SW480 (cell line): ENCODE measurements at regions not wholly inside any gene's neighbourhood (a gene's known extent, or its start where the extent isn't known, plus 50 kb on each side); places are given as distances from the start of the nearest gene placed in this dataset.

Experiments used
- DNase-seq: peaks from one replicate; pipeline ENCODE4 v3.0.0-alpha.2; 2016; ENCODE audit warnings: low spot score

DNA sequence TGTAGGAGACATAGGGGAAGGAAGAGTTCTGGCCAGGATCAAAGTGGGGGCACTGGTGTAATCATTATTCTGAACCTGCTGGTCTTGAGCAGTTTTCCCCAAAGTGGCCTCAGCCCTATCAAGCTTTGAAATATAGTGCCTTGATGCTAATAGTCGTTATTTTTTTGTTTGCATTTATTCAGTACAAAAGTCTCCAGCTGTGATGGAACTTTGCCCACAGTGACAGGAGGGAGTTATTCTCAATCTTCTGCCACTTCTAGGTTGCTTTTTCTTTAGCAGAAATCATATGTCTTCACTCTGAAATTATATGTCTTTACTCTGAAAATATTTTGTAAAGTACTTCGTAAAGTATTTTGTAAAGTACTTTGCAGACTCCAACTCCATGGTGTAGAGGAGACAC, 93.1 kb downstream of the FAT3 start:
- no peak for DNase-seq

DNA sequence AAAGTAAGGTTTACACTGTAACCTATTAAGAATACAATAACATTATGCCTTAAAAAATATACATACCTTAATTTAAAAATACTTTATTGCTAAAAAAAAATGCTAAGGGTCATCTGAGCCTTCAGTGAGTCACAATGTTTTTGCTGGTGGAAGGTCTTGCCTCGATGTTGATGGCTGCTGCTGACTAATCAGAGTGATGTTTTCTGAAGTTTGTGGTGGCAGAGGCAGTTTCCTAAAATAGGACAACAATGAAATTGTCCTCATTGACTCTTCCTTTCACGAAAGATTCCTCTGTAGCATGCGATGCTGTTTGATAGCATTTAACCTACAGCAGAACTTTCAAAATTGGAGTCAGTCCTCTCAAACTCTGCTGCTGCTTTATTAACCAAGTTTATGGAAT, 97.6 kb downstream of the FAT3 start:
- DNase-seq = no peak

DNA sequence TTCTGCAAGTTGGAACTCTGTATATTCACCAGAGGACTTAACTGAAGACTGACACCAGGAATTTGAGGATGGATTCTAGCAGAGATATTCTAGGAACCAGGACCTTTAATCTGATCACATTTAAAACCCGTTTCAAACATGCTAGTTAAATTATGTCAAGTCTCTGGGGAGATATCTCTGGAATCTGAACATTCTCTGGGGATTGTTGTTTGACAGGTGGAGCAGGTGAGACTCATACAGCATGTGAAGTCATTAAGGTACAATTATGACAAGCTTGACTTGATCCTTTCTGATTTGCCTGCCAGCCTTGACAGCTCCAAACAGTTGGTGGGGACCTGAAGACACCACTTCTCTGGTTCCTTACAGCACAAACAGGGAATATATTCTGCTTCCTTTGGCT, 100.3 kb downstream of the FAT3 start:
- no peak for DNase-seq

DNA sequence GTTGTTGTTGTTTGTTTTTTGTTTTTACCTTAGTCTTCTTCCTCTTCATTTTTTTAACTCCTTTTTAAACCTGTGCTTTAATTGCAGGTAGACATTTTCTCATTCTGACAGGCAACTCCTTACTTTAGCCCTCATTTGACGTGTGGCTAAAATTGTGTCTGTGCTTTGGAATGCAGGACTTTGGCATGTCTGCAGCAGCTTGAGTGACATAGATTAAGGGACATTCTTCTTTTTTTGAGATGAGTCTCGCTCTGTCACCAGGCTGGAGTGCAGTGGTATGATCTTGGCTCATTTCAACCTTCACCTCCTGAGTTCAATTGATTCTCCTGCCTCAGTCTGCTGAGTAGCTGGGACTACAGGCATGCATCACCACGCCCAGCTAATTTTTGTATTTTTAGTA, 100.8 kb downstream of the FAT3 start:
- DNase-seq = no peak

DNA sequence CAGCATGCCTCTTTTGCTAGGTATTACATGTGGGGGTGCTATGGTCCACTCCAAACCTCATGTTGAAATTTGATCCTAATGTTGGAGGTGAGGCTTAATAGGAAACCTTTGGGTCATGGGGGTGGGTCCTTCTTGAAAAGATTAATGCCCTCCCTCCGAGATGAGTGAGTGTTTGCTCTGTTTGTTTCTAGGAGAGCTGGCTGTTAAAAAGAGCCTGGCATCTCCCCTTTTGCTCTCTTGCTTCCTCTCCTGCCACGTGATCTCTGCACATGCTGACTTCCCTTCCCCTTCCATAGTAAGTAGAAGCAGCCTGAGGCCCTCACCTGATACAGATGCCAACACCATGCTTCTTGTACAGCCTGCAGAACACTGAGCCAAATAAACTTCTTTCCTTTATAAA, 104.5 kb downstream of the FAT3 start:
- no peak for DNase-seq

DNA sequence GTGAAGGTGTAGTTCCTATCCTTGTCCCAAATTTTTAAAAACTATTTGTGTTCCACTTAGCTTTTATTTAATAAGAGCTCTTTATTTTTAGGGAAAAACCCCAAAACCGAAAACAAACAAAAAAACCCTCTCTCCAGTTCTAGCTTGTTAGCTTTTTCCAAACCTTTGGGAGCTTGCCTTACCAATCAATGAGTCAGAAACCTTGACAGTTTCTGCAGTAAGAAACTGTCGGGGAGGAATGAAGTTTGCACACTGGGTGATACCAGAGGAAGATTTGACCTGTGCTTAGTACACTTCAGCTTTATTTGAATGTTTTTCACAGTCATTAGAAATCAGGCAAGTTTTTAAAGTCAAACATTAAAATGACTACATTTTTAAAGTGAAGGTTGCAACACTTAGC, 105.0 kb downstream of the FAT3 start:
- no peak for DNase-seq

DNA sequence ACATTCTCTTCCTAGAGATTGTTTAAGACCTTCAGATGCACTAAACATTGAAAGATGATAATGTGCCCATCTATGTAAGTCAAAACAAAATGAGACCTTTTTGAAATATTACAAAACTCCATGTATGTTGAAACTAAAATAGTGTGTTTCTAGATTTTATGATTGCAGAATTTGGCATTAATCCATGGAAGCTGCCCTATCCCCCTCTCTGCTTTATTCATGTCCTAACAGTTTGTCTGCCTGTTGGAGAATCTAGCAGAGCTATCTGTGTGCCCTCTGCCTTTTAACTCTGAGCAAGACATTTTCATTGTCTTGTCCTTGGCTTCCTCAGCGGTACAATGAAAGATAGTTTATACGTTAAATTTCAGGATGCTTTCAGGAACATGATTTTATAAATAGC, 105.5 kb downstream of the FAT3 start:
- no peak for DNase-seq

DNA sequence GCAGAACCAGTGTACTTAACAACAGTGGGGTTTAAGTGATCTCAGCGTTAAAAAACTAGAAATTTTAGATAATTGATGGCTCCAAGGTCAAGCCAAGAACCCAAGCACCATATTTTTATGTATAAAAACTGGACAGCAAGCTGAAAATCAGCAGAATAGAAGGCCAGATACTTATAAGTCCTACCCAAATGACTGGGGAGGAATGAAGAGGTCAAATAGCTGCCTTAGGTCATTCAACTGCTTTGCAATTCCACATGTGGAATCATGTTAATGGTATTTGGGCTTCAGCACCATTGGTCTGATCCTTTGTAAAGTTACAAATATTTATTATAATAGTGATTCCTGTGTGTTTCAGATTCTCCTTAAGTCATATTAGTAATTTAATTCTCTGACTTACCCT, 108.4 kb downstream of the FAT3 start:
- DNase-seq = no peak

DNA sequence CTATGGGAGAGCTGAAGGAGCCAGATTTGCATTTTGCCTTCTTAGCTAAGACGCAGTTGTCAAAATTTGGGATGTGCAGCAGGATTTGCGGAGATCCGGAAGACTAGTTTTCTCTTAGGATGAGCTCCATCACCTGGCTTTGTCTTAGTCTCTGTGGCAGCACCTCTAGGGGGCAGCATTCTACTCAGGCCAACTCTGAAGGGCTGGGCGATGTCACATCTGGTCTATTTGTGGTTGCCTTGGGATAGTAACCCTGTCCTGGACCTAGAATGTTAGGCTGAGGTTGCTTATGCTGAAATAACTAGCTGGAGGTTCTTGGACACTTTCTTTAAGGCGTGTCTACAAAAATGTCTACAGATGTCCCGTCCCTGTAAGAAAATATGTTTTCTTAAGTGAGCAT, 116.2 kb downstream of the FAT3 start:
- no peak for DNase-seq

DNA sequence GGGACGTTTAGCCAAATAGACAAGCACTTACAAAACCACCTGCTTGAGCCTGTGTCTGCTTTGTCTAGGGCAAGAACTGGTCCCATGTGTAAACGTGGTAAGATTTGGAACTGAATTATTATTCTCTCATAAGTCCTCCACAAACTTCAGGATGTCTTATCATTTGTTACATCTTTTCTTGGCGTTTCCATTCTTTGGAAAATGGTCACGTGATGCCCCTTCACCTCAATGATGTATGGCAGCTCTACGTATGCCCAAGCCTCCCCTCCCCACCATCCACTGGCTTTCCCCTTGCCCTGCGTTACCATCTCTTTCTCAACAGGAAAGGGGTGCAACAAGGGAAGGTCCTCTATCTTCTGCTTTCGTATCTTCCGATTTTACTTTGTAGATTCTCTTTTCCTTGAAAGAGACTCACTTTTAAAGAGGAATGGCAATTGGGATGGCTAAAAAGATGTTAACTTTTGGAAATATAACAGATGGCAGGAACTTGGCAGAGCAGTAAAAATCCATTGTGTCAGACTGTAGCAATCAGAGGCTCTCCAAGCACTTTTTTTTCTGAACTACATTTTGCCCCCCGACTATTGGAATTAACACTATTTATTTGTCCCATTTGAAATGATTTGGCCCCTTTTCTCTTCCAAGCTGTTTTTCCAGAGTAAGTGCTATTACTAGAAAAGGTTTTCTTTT, 117.6 kb downstream of the FAT3 start:
- no peak for DNase-seq

DNA sequence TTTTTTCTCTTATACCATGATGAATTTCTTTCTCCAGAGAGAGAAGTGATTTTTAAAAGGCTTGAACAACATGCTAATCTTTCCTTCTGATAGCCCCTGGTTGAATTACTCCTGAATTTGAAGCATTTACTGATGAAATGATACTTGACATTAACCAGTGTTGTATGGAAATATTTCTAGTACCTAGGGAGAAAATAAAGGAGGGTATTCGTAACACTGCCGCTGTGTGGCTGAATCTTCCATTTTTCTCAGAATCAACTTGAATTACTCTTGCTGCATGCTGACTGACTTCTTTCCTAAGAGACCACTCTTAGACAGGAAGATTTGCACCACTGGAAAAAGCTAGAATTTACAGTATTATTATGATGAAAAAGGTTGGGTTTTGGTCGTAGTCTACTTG, 118.3 kb downstream of the FAT3 start:
- DNase-seq = no peak

DNA sequence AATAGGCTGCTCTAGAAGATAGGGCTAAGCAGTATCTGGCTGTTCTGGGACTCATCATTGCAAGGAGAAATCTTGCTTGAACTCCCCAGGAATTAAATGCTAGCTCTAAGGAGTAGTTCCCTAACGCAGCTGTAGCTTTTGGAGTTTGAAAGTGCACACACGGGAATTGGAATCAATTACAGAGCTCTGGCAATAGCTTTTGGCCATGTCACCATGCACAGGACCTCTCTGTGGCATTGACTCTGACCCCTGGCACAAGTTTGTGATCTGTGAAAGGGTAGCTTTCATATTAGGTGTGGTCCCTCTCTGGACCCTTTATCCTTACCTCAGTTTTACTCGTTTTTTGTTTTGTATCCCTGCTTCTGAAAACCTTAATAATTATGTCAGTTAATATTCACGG, 121.6 kb downstream of the FAT3 start:
- no peak for DNase-seq

DNA sequence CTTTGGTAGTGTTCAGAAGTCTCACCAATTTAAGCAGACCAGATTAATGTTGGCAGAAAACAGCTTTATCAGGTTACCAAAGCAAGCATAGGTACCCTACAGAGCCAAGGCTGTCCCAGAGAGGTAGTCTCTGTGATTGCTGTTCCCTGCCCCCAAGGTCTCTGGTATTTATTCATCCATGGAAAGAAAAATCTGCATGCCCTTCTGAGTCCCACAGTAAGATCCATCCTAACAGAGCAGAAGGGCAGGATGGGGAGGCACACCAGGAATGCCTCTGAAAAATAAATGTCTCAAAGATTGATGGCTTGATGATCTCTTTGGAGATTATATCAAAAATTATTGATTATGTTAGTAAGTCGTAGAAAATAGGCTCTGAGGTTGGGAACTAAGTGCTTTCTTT, 122.8 kb downstream of the FAT3 start:
- DNase-seq = no peak

DNA sequence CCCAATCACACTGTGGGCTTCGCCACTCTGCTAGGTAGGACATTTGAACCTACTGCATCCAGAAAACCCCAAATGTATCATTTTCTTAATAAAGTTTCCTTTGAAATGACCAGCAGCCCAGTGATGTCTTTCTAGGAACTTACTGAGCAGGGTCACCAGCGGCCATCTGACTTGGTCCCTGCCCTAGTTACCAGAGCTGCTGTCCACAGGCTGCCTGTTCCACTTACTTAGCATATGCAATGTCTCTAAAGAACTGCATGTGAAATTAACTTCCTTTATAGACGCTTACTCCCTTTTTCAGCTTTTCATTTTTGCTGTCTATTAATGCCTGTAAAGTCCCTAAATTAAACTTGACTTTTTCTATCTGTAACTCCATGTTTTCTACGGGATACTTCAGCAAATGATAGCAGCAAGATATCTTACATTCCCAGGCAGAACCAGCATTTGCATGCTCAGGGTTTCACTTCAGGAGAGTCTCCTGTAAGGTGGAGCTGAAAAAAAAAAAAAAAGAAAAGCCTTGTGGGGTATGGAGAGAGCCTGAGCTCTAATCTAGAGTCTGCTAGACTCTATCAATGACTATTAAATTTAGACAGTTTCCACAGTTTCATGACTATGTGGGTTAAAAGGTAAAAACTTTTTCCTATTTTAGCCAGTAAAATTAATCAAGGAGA, 125.0 kb downstream of the FAT3 start:
- DNase-seq = no peak

DNA sequence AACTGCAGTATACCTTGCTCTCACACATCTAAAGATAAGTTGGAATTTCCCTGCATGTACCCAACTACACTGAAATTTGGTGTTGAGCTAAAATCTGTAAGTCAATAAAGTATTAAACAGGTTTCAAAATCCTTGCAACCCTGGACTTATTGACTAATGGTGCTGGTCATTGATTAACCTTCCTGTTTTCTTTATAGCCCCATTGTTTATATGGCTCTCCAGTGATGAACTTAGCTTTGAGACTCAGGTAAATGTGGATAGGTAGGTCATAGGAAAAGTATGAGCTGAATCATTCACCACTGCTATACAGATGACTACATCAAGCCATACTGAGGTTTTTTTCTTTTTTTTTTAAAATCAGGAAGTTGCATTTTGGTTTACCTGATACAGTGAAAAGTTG, 132.7 kb downstream of the FAT3 start:
- no peak for DNase-seq

DNA sequence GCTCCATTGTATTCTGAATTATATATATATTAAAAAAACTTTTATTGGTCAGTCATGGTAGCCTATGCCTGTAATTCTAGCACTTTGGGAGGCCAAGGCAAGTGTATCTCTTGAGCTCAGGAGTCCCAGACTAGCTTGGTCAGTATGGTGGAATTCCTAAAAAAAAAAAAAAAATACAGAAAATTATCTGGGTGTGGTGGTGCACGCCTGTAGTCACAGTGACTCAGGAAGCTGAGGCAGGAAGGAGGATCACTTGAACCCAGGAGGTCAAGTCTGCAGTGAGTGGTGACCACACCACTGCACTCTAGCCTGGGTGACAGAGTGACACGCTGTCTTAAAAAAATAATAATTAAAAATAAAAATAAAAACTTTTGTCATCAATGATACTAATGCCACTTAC, 133.2 kb downstream of the FAT3 start:
- no peak for DNase-seq

DNA sequence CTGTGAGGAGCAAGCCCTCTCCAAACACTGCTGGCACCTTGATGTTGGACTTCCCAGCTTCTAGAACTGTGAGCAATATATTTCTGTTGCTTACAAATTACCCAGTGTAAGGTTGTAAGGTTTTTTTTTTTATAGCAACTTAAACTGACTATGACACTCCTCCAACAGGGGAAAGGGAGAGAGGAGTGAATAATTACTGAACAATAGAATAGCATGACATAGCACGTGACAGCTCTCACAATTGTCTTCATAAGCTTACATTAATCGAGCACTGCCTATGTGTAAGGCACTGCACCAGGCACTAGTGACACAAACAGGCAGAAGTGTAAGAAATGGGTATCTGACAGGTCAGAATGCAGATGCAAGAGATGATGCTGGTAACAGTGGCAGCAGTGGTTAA, 136.9 kb downstream of the FAT3 start:
- DNase-seq = no peak

DNA sequence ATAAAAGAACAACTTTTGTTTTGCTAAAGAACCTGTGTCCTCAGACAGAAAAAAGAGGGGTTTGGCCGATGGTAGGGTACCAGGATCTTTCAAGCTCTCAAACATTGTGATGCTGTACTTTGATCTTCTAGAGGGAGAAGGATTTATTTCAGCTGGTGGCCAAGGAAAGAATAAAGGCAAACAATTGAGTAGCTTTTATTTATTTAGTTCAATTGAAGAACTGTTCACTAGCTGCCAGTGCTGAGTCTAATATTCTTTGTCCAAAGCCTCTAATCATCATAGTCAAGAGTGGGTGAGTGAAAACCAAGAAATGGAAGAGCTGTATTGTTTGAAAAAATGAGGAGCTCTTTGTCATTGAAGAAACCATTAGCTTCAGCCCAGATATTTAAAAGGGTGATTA, 138.4 kb downstream of the FAT3 start:
- DNase-seq = no peak

DNA sequence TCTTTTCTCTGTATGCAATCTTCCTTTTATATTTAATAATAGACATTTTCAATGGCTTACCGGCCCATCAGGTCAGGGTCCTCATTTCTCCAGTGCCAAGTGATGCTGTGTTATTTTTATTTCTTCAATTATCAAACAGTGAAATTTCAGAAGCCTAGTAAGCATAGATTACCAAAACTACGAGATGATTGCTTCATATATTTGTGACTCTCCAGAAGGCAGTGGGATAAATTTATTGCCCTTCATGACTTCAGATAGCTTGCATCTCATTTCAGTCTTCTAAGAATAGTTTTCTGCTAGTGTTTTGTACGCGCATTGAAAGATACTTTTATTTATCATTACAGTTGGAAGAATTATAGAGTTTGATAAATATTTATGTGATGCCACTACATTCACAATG, 139.6 kb downstream of the FAT3 start:
- DNase-seq = no peak

DNA sequence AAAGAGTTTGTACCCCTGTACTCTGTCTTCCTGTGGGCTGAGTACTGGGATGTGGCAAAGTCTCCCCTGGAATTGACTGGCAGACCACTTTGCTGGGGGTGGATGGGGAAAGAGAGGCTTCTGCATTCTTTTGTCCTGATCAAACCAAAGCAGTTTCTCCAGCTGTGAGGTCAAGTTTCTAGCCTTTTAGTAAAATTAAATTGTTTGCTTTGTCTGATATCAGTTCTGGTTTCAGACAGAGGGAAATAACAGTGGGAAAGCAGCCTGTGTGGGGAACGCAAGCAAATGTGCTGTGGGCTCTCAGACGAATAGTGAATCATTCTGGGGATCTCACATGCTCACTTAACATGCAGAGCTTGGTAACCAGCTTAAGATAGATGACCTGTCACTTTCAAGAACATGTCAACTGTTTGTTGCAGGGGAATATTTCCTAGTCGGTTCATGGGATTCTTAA, 151.6 kb downstream of the FAT3 start:
- no peak for DNase-seq

DNA sequence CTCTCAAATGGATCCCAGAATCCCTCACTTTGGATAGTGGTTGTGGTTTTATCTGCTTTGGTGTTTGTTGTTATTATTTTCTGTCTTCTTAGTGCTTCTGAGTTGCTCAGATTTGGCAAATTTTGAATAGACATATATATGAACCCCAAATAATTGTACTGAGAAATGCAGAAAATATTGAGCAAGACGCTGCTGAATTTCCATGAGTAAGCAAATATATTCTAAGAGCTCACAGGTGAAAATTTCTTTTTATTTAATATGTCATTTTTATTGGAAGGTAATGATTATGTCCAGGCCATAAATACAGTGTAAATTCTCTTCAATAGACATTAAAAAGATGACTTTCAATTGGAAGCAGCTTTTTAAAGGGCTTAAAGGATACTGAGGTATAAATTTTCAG, 152.1 kb downstream of the FAT3 start:
- DNase-seq = no peak

DNA sequence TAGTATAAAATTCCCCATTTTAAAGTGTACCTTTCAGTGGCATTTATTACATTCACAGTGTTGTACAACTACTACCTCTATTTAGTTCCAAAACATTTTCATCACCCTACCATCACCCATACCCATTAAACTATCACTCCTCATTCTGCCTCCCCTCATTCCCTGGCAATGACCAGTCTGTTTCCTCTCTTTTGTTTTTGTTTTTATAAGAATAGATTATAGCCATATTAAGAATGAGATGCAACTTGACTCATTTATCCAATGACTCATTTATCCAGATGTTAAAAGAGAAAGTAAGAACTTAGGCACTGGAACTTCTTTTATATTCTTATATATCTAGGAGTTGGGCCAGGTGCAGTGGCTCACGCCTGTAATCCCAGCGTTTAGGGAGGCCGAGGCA, 156.3 kb downstream of the FAT3 start:
- DNase-seq = no peak

DNA sequence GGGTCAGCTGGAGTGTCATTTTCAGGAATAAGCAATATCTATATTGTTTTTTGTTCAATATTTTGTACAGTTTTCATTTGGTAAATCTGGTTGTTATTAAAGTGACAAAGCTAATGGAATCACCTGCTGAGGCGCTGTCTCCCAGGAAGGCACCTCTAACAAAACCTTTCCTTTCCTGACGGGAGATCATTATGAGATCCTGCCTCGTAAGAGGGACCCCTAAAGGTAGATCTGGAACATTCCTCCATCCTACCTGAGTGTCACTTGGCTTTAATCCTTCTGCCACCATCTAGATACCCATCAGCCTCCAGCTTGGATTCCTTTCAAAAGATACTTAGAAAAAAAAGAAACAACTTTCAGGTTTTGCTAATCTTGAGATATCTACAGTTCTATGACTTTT, 157.7 kb downstream of the FAT3 start:
- DNase-seq = no peak

DNA sequence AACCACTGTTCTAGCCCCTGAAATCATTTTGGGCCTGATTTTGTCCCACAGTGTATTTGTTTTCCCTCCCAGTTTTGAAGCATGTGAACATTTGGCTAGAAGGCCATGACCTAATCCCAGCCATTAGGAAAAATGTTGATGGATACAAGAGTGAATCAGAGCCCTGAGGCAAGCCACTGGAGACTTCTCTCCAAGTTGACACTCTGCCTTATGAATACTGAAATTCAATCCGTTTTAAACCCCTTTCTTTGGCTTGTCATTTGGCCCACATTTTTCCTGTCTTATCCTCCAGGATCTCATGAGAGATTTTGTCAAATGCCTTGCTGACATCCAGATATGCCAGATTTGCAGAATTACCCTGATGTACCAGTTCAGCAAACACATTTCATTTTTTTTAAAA, 158.8 kb downstream of the FAT3 start:
- no peak for DNase-seq
